CD4-positive, alpha-beta T cell treated with Interleukin-17A for 1 hour (primary cell): ENCODE measurements at regions not wholly inside any gene's neighbourhood (a gene's known extent, or its start where the extent isn't known, plus 50 kb on each side); places are given as distances from the start of the nearest gene placed in this dataset.
"Not testable (repeated sequence)": the region's sequence is repeated elsewhere in the genome, so short reads cannot be mapped to it uniquely, and the experiment has no call there.

ENCODE experiments used
- DNase-seq: peaks from one replicate; pipeline ENCODE4 v3.0.0-alpha.2; 2020

- DNase-seq, result no peak
These were observed 1407.4 kb upstream of the ZEB2 start for GRCh38 chr2:145927131-145927950.

DNA sequence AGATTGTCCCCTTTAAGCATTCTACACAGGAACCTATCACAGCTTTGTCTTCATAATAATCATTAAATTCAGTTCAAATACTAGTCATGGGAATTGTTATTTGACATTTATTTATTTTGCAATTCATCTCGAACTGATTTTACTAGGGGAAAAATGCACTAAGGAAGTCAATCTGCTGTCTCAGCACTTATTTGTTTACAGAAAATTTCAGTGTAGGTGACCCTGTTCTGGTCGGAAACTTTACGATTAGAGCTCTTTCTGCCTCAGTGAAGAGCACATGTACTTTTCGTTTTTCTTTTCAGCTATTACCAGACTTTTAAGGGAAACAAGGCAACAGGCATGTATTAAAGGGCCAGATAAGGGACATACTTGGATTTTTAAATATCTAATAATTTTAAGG, 1405.7 kb upstream of the ZEB2 start:
- DNase-seq, result no peak

DNA sequence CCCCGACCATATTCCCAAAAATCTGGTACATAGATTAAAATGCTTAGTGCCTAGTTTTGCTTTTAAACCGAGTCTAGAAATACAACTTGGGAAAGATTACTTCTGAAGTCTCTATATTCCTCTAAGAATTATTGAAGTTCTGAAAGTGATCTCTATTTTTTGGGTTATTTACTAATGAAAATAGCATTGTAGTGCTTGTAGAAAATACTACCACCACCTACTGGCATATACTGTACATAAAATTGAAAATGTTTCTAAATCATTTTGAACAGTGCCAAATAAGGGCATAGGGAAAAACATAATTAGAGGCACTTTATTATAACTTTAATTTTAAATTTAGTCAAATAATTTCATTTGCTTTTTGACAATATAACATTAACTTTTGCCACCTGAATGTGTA, 1399.6 kb upstream of the ZEB2 start:
- DNase-seq, result no peak

DNA sequence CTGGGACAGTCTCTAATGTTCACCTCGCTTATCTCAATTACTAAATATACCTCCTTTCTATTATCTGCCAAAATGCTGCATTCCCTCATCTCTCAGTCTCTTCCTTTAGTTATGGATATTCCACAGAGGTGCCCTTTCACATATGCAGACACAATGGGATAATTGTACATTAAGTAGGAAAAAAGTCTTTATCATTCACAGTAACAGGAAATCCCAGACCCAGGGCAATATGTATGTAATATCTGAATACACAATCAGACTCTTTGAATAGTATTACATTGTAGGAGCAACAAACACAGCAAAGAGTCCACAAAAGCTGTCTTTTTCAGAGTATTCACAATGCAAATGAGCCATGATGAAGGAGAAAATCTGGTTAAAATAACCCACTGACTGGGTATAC, 1399.0 kb upstream of the ZEB2 start:
- DNase-seq, result no peak

GRCh38 chr2:145916799-145917198, 1396.9 kb upstream of the ZEB2 start:
- DNase-seq, result no peak

GRCh38 chr2:145914716-145915115, 1394.8 kb upstream of the ZEB2 start:
- DNase-seq, result no peak

GRCh38 chr2:145910416-145910815, 1390.5 kb upstream of the ZEB2 start:
- no peak for DNase-seq

DNA sequence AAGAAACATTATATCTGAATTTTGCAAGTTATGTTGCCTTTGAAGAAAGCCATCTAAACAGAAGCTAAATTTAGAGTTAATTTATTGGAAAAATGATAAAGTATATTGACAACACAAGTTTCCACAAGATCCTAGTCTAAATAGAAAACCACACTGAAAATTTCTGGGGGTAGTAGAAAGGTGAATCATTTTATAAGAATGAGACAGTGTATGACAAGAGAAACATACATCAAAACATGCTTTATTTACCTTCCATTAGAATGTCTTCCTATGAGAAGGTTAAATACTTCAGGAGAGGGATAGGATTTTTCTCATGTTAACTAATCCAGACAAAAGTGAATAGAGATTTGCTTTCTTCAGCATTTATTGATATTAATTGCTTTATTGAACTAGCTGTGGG, 1389.8 kb upstream of the ZEB2 start:
- DNase-seq, result no peak

GRCh38 chr2:145909175-145909755, 1389.3 kb upstream of the ZEB2 start:
- no peak for DNase-seq

- DNase-seq, result no peak
These were observed 1386.4 kb upstream of the ZEB2 start for GRCh38 chr2:145906354-145906753.

GRCh38 chr2:145905371-145905770, 1385.5 kb upstream of the ZEB2 start:
- no peak for DNase-seq

DNA sequence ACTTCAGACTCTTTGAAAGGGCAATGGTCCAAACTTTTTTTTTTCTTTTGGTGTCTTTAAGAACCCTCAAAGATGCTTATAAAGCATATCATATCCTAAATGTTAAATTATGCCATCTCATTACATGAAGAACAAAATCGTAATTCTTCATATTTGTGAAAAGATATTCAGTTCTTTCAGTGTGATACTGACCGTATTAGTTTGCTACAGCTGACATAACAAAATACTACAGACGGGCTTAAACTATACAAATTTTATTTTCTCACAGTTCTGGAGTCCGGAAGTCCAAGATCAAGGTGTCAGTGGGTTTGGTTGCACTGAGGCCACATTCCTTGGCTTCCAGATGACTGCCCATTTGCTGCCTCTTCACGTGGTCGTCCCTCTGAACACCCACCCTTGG, 1377.2 kb upstream of the ZEB2 start:
- no peak for DNase-seq

- no peak for DNase-seq
These were observed 1368.0 kb upstream of the ZEB2 start for GRCh38 chr2:145887915-145888314.

DNA sequence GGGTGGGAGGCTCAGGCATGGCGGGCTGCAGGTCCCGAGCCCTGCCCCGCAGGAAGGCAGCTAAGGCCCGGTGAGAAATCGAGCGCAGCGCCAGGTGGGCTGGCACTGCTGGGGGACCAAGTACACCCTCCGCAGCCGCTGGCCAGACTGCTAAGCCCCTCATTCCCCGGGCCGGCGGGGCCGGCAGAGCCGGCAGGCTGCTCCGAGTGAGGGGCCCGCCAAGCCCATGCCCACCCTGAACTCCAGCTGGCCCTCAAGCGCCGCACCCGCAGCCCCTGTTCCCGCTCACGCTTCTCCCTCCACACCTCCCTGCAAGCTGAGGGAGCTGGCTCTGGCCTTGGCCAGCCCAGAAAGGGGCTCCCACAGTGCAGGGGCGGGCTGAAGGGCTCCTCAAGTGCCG, 1361.1 kb upstream of the ZEB2 start:
- not testable (repeated sequence) for DNase-seq

- DNase-seq, result no peak
These were observed 1355.1 kb upstream of the ZEB2 start for GRCh38 chr2:145875016-145875415.

GRCh38 chr2:145874466-145874865, 1354.5 kb upstream of the ZEB2 start:
- no peak for DNase-seq

DNA sequence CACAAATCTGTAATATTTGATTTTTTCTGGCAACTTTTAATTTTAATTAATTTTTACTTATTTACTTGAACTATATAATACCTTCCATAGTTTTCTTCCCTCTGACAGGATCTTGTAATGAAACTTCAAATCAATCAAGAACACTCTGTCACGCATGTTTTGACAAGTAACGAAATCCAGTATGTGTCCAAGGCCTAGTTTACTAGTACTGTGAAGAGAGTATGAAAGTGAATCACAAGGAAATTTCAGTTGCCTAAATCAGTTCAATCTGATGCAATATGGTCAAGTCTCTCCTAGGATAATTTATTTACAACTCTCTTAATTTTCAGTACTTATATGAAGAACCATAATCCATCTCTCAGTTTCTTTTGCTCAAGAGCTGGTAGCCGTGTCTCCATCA, 1344.6 kb upstream of the ZEB2 start:
- no peak for DNase-seq

DNA sequence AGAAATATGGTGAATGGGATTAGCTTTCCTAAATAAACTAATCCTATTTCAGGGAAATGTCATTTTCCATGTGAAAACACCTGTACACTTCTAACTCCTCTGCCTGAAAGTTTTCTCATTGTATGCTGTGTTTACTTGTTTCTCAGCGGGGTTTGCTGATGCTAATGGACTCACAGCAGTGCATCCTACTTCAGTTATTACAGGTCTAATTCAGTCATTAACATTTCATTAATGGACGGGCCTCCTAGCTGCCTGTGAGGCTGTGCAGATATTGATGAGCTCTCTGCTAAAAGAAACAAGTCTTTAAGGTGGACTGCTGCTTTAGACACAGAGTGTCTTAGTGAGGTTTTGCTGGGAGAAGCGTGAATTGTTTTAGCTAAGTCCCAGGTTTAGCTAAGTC, 1342.0 kb upstream of the ZEB2 start:
- DNase-seq, result no peak

- no peak for DNase-seq
These were observed 1340.2 kb upstream of the ZEB2 start for GRCh38 chr2:145860083-145860482.

DNA sequence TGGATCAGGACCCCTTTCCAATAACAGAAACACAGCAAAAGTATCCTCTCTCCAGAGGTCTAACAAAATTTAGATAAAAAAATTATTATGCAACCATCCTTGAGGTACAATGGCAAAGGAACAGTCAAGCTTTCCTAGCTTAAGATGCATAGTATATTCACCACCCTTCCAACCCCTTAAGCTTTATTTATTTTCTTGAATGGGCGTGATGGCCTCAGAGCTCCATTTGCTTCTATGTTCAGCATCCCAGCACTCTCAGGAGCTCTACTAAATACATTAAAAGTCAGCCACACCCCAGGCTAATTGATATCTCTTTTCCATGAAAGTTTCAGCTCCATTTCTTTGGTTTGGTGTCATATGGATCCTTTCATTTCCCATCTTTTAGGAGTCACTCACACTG, 1335.2 kb upstream of the ZEB2 start:
- DNase-seq, result no peak

GRCh38 chr2:145854039-145854755, 1334.3 kb upstream of the ZEB2 start:
- DNase-seq, result no peak

- no peak for DNase-seq
These were observed 1331.8 kb upstream of the ZEB2 start for GRCh38 chr2:145851730-145852129.

DNA sequence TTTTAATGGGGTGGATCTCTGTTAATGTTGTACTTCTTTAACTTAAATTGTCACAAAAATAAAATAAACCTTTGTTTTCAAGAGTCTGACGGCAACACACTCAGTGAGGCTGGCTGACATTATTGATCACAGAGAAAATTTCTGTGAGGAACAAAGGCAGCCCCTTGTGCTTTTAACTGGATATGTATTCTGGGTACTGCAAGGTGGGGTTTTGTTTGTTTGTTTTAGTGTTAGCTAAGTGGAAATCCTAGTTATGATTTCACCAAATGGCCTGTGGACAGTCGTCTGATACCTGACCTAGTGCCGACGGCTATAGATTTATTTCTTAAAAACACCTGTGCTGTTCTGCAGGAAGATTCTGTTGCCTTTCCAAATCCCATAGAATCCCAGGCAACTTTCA, 1329.5 kb upstream of the ZEB2 start:
- no peak for DNase-seq

- no peak for DNase-seq
These were observed 1327.1 kb upstream of the ZEB2 start for GRCh38 chr2:145846982-145847381.
